ENCODE measurements at regions not wholly inside any gene's neighbourhood (a gene's known extent, or its start where the extent isn't known, plus 50 kb on each side); places are given as distances from the start of the nearest gene placed in this dataset.

GRCh38 chr5:54634089-54634488 is 116.5 kb downstream of the SNX18 start:
- DNase-seq, result no peak

DNA sequence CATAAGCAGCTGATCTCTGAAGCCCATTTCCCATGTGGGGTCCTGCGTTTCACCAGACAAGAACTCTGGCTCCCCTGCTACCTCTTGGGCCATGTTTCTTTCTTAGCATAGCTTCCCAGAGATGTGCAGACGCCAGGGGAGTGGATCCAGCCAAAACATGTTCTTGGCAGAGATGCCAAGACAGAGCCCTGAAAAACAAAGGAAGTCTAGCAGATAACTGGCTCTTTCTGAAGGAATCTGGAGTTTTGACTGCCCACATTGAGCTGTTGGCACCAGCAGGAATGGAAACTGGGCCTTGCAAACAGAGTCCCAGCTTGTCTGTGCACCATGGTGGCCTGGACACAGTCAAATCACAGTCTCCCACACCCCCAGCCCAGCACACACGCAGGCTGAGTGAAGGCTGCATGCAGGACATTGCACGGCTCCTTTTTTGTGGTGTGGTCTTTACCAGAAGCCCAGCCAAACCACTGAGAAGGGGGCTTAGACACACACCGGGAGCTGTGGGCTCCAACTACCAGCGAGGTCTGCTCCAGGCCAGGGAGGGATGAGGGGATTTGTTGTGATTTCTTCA is 114.7 kb downstream of the SNX18 start:
- DNase-seq, result no peak

GRCh38 chr5:54630738-54631359 is 113.3 kb downstream of the SNX18 start:
- DNase-seq, result no peak

- DNase-seq, result no peak
These were observed 111.6 kb downstream of the SNX18 start for GRCh38 chr5:54629115-54629514.

GRCh38 chr5:54628050-54628449 is 110.5 kb downstream of the SNX18 start:
- no peak for DNase-seq

DNA sequence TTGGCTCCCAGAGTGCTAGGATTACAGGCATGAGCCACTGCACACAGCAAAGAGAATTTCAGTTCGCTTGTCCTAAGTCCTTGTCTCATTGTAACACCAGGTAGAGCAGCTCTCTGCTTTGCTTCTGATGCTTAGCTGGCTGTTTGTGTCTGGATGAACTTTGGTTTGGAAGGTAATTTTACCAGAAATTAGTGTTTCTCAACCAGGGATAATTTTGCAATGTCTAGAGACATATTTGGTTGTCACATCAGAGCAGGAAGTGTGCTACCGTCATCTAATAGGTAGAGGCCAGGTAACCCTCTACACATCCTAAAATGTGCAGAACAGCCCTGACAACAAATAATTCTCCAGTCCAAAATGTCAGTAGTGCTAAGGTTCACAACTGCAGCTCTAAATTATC is 108.8 kb downstream of the SNX18 start:
- no peak for DNase-seq

DNA sequence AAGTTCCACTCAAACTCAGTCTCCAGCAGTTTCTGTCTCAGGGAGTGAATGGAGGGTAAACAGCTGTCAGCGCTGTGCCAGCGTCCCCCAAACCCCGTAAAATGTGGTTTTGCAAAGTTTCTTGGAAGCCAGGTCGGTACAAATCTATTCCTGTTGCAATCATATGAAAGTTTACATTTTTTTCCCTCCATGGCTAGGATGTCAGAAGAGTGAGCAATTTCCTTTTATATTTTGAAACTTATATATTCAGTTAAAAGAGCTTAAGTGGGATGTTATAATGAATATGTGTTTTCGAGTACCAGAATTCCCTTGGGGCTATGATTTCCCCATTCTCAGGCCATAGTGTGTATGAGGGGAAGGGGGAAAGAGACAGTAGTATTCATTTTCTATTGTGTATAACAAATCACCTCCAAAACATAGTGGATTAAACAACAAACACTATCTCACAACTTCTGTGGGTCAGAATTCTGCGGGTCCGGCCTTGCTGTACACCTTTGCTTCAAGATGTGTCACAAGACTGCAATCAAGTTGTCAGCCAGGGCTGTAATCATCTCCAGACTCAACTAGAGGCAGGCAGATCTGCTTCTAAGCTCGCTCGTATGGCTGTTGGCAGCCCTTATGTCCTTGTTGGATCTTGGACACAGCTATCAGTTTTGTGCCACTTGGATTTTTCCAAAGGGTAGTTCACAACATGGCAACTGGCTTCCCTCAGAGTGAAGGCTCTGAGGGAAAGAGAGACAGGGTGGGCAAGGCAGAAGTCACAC is 107.4 kb downstream of the SNX18 start:
- DNase-seq, result no peak

DNA sequence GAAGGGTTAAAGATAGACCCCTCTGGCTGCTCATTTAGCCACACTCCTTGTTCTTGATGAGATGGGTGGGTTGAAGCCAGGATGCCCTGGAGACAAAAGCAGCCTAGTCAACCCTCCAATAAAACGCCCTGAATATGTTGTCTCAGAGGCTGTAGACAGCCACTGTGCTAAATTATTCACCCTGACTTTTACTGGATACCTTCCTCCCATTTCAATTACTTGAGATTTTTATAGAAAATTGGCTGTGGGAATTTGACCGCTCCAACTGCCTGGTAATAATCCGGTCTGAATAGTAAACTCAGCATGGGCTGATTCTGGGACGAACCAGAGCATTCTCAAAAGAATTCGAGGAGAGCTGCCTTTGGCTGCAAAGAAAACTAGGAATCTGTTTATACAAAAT is 104.2 kb downstream of the SNX18 start:
- DNase-seq, result no peak

DNA sequence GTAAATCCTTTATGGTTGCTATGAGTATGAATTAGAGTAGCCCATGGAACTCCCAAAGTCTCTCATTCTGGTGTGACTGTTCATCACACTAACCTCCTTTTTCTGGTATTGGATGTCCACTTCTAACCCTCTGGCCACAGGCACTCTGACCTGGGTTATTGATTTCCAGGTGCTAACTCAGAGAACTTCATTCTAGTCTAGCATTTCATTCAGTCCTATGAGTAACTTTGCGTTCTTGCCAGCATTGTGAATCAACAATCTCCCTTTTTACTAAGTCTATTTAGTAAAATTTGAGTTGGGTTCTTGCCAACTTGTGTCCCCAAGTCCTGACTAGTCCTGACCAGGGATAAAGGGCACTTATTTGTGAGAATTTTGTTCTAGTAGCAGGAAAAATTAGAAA is 103.5 kb downstream of the SNX18 start:
- DNase-seq, result no peak

DNA sequence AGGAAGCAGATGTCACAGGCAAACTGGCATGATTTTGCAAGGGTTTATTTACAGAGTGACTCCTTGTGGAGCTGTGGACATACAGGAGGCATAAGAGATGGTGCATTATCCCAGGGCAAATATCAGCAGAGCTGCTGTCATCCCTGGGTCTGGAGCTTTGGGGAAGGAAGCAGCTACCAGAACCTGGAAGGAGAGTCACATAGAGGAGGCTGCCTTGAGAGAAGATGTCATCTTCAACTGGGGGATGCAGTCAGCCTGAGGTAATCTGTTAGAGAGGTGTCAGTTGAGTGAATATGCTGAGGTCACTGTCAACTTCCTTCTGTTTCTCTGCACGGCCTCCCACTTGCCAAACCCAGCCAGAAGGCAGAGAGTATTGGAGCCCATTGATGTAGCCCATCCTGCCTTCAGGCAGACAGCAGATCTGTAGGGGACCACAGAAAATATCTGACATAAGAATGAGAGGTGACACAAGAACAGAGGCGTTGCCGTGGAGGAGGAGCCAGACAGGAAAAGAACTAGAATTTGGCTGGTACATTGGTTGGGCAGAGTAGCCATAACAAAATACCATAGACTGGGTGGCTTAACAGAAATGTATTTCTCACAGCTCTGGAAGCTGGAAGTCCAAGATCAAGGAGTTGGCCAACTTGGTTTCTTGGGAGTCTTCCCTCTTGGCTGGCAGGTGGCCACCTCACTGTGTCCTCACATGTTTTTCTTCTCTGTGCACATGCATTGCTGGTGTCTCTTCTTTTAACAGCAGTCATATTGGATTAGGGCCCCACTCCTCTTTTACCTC is 102.8 kb downstream of the SNX18 start:
- no peak for DNase-seq

DNA sequence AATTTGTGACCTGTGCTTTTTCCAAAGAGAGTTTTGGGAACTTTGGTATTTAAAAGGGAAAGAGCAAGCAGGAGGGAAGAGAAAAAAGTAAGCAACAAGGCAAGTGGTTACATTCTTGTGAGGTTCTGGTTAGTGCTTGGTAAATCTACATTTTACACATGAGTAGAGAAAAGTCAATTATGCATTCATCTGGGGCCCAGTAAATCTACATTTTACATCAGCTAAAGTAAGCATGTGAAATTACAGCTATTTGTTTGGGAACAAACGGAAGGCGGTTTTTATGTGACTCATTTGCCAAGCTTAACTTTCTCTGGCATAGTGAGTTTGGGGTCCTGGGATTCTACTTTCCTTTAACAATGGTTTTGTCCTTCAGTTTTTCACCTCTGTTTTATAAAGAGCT is 102.2 kb downstream of the SNX18 start:
- no peak for DNase-seq

DNA sequence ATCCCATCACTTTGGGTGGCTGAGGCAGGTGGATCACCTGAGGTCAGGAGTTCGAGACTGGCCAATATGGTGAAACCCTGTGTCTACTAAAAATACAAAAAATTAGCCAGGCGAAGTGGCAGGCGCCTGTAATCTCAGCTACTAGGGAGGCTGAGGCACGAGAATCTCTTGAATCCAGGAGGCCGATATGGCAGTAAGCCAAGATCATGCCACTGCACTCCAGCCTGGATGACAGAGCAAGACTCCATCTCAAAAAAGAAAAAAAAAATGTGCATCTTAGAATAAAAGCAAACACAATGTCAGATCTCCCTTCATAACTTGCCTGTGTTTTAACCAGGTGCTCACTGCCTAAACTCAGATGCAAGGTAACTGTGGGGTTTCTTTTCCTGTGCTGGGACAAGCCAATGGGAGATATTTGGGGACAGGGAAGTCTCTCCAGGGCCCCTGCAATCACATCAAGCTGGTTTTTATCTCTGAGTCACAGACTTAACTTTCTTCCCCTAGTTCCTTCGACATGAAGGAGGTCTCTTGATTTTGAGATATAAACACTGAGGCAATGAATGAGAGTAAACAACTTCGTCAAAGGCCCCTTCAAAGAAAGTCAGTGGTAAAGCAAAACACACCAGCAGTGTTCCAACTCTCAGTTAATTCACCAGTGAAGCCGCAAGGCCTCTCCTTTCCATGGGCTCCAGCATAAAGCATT is 99.1 kb downstream of the SNX18 start:
- no peak for DNase-seq

DNA sequence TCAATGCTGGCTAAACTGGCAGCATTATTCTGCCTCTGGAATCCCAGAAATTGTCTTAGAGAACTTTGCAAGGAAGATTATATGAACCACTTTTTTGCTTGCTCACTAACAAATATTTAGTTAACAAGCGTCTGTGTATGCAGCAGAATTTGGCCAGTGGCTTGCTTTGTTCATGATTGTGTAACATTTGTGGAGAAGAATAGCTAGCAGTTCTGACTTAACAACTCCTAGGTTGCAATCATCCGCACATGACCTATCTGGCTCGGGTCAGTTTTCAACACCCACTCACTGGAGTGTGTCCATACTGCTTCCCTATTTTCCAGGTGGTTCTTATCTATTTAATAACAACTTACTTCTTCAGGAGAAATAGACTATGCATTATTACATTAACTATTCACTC is 98.5 kb downstream of the SNX18 start:
- DNase-seq, result no peak

DNA sequence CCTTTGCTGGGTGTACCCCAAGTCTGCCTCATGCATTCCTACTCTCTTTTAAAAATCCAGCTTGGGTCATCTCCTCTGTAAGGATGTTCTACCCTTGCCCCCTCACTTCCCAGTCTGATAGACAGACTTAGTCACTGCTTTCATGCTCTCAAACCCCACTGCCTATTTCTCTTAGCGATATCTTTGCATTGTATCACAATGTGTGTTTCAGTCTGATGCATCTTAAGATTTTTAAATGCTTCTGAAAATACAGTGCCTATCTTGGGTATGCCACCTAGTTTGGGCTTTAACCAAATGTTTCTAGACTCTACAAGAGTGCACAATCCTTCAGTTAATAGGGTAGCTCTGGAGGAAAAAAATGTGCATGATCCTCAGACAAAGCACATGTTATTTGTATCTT is 97.8 kb downstream of the SNX18 start:
- no peak for DNase-seq

- no peak for DNase-seq
These were observed 95.2 kb downstream of the SNX18 start for GRCh38 chr5:54612711-54613110.

DNA sequence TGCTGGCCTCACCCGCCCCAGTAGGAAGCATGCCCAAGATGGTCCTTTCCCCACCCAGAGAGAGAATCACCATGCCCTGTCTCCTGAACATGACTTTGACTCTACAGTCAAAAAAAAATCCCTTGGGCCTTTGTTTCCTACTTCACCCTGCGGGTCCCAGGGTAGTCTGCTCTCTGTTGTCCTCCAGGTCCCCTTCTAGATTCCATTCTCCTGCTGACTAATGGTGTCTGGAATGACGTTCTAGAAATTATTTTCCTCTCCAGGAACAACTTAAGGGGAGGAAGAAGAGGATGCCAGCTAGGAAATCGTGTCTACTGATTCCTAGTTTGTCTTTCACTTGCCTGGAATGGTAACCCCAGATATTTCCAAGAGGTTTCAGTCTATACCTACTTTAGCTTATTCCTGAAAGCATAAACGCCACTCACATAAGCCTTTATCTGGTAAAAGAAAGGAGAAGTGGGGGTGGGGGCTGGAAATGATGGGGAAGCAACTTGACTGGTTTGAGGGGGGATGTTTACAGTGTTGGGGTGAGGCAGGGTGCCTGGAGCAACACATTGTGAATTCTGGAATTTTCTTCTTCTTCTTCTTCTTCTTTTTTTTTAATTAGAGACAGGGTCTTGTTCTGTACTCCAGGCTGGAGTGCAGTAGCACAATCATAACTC is 93.9 kb downstream of the SNX18 start:
- DNase-seq, result no peak

DNA sequence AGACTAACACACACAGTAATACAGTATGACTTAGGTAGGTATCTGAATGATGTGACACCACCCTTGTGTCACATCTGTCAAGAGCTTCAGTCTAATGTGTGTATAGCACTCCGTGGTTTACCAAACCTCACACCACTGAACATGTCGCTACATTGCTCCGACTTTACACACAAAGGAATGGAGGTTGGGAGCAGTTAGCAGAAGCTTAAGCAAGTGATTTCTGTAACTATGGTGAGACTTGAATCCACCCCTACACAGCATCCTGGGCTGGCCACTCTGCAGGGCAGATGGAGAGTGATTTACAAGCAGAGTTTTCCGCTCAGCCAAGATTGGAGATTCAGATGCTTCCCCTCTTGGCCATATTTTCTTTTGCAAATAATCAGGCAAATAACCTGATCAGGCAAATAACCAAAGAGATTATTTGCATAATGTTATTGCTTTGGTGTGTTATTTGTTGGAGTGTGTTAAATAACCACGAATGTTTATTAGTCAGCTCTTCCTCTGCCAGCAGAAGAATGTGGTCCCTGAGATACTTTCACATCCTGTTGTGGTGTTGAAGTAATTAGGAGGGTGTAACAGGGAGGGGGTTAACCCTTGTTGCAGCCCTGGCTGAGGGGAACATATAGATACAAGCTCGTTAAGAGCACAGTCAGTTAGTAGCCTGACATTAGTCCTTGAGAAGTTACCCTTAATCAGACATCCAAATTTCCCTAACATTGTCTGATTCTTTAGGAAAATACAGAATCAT is 92.8 kb downstream of the SNX18 start:
- DNase-seq, result no peak

- no peak for DNase-seq
These were observed 91.0 kb downstream of the SNX18 start for GRCh38 chr5:54608423-54609085.

DNA sequence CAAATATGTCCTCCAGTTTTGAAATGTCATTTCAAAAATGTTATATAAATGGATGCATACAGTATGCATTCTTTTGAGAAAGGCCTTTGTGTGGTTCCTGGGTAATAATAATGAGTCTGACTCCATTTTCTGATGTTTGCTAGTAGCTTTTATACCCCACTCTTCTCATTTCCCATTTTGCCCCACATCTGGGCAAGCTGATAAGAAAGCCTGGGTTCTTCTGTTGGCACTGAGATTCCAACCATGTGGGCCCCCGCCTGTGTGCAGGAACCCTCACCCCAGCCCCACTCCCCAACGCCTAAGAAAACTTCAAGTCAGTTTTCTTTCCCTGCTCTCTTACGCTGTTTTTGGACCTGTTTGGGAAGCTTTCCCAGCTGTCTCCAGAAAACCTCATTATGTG is 89.4 kb downstream of the SNX18 start:
- no peak for DNase-seq

DNA sequence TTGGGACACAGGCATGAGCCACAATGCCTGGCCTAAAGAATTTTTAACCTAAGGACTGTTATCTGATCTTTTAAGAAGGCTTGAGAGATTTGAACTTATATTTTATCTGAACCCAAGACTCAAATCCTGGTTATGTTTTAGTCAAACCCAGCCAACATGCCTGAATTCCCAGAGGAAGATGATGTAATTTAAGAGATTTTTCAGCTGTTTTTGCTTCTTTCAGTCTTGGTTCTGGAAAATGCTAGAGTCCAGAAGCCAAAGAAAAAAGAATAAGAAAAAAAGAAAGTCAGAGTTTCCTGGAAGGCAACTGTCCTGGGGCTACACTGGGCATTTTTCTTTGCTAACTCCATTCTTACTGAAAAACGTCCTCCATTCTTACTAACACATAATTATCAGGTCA is 85.8 kb downstream of the SNX18 start:
- no peak for DNase-seq

GRCh38 chr5:54602475-54602874 is 84.9 kb downstream of the SNX18 start:
- DNase-seq, result no peak
